GM18508 (cell line): ENCODE measurements at regions not wholly inside any gene's neighbourhood (a gene's known extent, or its start where the extent isn't known, plus 50 kb on each side); places are given as distances from the start of the nearest gene placed in this dataset.

Experiments
- ATAC-seq: cut with Tn5 transposase; IDR thresholded peaks from one replicate; pipeline ENCODE4 v1.9.1; 2021; ENCODE audit warnings: moderate number of reproducible peaks; ENCODE audit not compliant: insufficient read depth, unreplicated experiment

DNA sequence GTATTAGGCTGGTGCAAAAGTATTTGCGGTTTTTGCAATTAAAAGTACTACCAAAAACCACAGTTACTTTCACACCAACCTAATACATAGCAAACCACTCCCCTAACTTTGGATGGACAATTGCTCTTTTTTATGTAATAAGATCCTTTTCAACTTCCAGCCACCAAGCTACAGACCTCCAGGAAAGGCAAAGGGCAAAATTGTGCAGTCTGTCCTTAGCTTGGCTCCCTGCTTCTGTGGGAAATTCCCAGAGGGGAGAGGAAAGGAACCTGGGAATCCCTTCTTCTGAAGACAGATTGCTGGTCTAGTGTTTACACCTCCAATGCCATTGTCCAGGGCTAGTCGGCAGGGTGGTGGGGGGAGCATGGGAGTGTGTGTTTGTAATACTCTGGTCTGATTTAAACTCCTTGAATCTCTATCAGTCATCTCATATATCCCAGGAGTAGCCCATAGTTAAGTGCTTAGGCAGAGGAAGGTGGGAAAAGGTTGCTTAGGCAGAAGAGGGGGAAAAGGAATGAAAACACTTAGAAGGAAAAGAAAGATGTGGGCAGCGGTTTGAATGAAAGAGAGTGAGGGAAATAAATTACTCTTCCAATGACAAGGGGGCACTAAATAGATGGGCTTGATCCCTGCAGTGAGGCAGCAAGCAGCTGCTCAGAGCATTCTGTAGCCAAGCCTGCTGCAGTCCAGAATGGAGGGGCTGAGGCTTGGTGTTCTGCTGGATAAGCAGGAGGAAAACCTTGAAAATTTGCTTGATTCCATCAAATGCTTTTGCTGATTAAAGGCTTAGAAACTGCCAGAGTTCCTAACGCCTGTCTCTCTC, 86.9 kb upstream of the MAP1B start:
- no peak for ATAC-seq

GRCh38 chr5:72021651-72022357, 85.5 kb upstream of the MAP1B start:
- ATAC-seq, result no peak

DNA sequence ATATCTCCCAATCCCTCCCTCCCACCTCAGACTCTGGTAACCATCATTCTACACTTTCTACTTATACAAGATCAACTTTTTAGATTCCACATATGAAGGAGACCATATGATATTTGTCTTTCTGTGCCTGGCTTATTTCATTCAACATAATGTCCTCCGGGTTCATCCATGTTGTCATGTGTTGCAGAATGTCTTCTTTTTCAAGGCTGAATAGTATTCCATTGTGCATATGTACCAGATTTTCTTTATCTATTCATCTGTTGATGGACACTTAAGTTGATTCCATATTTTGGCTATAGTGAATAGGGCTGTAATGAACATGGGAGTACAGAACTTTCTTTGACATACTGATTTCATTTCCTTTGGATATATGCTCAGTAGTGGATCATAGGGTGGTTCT, 78.9 kb upstream of the MAP1B start:
- no peak for ATAC-seq

- no peak for ATAC-seq
These were observed 77.0 kb upstream of the MAP1B start for GRCh38 chr5:72030237-72030636.

GRCh38 chr5:72032788-72033187, 74.5 kb upstream of the MAP1B start:
- ATAC-seq, result no peak

DNA sequence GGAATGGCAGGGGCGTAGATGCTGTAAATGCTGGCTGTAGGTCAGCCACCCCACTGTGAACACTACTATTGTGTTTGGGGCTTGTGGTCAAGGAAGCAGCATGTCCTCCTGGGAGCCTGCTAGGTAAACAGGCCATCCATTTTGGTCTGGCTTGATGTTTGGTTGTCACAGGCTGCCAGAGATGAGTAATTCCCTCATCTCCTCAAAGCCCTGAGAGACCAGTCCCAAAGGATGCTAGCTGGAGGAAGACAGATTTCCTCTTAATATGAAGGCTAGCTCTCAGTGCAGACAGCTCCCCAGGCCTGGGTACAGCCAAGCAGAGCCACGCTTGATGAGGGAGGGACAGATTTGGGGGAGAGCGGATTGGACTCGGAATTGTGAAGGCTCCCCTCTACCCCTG, 72.5 kb upstream of the MAP1B start:
- ATAC-seq, result no peak

GRCh38 chr5:72035831-72036230, 71.4 kb upstream of the MAP1B start:
- ATAC-seq, result no peak

DNA sequence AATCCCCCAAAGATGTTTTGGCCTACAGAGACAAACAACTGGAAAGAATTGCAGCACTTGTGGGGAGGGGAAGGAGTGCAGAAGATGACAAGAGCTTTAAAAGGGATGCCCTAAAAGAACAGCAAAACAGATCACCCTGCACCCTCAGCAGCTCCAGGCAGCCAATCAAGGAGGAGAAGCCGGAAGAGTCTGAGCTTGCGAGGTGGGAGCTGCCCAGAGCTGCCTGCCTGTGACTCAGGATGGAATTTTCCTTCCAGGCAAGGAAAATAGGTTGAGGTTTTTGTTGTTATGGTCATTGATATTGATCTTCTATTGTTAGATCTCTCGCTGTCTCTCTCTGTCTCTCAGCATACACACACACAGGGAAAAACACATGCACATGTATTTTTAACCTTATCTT, 70.3 kb upstream of the MAP1B start:
- no peak for ATAC-seq

GRCh38 chr5:72040513-72040912, 66.8 kb upstream of the MAP1B start:
- ATAC-seq, result no peak

DNA sequence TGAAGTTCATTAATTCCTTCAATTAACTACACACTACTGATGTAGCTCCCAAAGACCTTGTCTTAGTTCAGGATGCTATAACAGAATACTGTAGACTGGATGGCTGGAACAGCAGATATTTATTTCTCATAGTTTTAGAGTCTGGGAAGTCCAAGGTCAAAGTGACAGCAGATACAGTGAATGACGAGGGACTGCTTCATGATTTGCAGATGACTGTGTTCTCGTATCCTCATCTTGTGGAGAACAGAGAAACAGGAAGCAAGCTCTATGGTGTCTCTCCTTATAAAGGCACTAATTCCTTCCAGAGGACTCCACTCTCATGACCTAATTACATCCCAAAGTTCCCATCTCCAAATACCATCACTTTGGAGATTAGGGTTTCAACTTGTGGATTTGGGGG, 65.6 kb upstream of the MAP1B start:
- ATAC-seq, result no peak

DNA sequence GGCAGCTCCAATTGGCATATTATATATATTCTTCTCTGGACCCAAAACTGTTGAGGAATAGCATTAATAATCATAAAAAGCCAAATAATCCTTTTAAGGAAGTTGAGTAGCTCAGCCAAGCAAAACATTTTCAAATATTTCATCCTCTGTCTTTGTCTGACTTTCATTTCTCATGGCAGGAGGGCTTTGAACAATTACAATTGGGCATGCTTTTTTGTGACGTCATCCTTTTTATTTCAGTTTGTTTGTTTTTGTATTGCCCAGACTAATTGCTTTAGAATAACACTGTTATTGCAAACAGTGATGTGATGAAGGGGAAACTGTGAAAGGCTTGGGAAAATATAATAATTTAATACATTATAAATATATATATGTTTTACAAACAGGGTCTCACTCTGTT, 65.2 kb upstream of the MAP1B start:
- no peak for ATAC-seq

DNA sequence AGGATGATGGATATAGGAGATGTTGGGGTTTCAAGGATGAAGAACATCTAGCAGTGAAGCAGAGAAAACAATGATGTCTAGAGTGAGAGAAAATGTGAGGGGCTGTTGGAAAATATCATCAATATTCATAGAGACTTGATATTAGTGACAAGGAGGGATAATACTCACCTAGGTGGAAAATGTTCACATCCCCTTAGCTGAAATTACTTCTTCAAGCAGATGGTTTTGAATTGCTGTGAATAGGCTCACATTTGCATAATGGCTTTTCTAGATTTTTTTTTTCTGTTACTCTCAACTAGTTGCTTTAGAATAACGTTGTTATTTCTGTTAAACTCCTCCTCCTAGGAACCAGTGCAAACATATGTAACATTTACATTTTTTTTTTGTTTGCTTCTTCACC, 61.6 kb upstream of the MAP1B start:
- no peak for ATAC-seq

DNA sequence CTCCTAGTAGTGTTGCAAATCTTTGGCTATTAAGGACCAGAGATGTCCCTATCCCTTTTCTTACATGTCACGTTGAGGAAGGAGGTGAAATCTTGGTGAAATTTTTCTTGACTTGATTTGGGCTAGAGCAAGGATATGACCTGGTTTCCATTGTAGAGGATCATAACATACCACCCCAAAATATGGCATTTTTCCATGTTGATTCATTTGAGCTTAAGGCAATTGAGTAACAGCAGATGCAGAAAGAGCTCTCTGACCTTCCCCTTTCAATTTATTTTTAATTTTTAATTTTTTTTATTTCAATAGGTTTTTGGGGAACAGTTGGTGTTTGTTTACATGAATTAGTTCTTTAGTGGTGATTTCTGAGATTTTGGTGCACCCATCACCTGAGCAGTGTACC, 61.2 kb upstream of the MAP1B start:
- no peak for ATAC-seq

- no peak for ATAC-seq
These were observed 51.6 kb upstream of the MAP1B start for GRCh38 chr5:72055636-72056035.
